AG08395 (cell line): ENCODE measurements at regions not wholly inside any gene's neighbourhood (a gene's known extent, or its start where the extent isn't known, plus 50 kb on each side); places are given as distances from the start of the nearest gene placed in this dataset.
"Not testable (repeated sequence)": the region's sequence is repeated elsewhere in the genome, so short reads cannot be mapped to it uniquely, and the experiment has no call there.

ENCODE experiments used
- DNase-seq: peaks from one replicate; pipeline ENCODE4 v3.0.0; 2012; ENCODE audit warnings: mixed read lengths, low spot score

- DNase-seq = no peak
Observed at GRCh38 chr2:146598791-146599190, 1246.0 kb upstream of the ACVR2A start.

- no peak for DNase-seq
Observed at GRCh38 chr2:146597291-146597690, 1247.5 kb upstream of the ACVR2A start.

GRCh38 chr2:146591908-146592307, 1252.9 kb upstream of the ACVR2A start:
- DNase-seq = no peak

- DNase-seq = no peak
Observed at GRCh38 chr2:146587291-146587713, 1257.5 kb upstream of the ACVR2A start.

- DNase-seq = no peak
Observed at GRCh38 chr2:146584316-146584715, 1260.5 kb upstream of the ACVR2A start.

- DNase-seq = peak; percentile 30
Observed at GRCh38 chr2:146579147-146579930, 1265.5 kb upstream of the ACVR2A start.

GRCh38 chr2:146576339-146577111, 1268.3 kb upstream of the ACVR2A start:
- DNase-seq = peak; percentile 6

- DNase-seq = peak; percentile 33
Observed at GRCh38 chr2:146572598-146572997, 1272.2 kb upstream of the ACVR2A start.

GRCh38 chr2:146561996-146562395, 1282.8 kb upstream of the ACVR2A start:
- no peak for DNase-seq

GRCh38 chr2:146547236-146547635, 1297.6 kb upstream of the ACVR2A start:
- no peak for DNase-seq

- DNase-seq = no peak
Observed at GRCh38 chr2:146544701-146545100, 1300.1 kb upstream of the ACVR2A start.

- no peak for DNase-seq
Observed at GRCh38 chr2:146541896-146542295, 1302.9 kb upstream of the ACVR2A start.

GRCh38 chr2:146540271-146540932, 1304.4 kb upstream of the ACVR2A start:
- DNase-seq = no peak

- not testable (repeated sequence) for DNase-seq
Observed at GRCh38 chr2:146539739-146540138, 1305.1 kb upstream of the ACVR2A start.

GRCh38 chr2:146537477-146537876, 1307.4 kb upstream of the ACVR2A start:
- no peak for DNase-seq

GRCh38 chr2:146532509-146533147, 1312.2 kb upstream of the ACVR2A start:
- no peak for DNase-seq

- DNase-seq = no peak
Observed at GRCh38 chr2:146532009-146532408, 1312.8 kb upstream of the ACVR2A start.

GRCh38 chr2:146530886-146531285, 1313.9 kb upstream of the ACVR2A start:
- DNase-seq = no peak

- DNase-seq = no peak
Observed at GRCh38 chr2:146527166-146527565, 1317.7 kb upstream of the ACVR2A start.

GRCh38 chr2:146523196-146523595, 1321.6 kb upstream of the ACVR2A start:
- no peak for DNase-seq

- DNase-seq = no peak
Observed at GRCh38 chr2:146506851-146507250, 1338.0 kb upstream of the ACVR2A start.

GRCh38 chr2:146503366-146503765, 1341.5 kb upstream of the ACVR2A start:
- DNase-seq = no peak
